UCSD-AML1 (cell line): ENCODE measurements at regions not wholly inside any gene's neighbourhood (a gene's known extent, or its start where the extent isn't known, plus 50 kb on each side); places are given as distances from the start of the nearest gene placed in this dataset.
A peak's percentile ranks its signal among the peaks of the same experiment; 100 is the strongest.

Experiments used
- DNase-seq: peaks from one replicate; lab custom pipeline; 2025; ENCODE audit not compliant: unreplicated experiment; lab: John Stamatoyannopoulos, UW

DNA sequence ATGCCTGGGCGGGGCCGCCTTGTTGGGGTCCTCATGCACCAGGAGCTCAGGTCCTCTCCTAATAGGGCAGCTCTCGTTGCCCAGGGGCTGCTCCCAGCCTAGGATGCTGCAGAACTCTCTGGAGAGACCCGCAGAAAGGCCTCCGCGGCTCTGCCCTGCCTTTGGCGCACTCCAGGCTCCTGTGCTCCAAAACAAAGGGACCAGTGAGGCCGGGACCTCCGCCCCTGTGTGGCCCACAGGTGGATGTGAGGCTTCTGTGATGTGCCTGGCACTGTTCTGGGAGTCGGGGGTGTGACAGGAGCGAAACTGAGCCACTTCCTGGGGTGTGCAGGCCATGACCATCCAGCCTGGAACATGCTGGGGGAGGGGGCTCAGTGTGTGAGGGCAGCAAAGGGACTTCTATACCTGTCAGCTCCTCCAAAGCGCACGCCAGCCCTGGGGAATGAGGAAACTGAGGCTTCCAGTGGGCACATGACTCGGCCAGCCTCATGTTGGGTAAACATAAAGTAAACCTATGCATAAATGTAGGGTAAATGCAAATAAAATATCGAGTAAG lies 153.2 kb downstream of the IRF8 start:
- no peak for DNase-seq

DNA sequence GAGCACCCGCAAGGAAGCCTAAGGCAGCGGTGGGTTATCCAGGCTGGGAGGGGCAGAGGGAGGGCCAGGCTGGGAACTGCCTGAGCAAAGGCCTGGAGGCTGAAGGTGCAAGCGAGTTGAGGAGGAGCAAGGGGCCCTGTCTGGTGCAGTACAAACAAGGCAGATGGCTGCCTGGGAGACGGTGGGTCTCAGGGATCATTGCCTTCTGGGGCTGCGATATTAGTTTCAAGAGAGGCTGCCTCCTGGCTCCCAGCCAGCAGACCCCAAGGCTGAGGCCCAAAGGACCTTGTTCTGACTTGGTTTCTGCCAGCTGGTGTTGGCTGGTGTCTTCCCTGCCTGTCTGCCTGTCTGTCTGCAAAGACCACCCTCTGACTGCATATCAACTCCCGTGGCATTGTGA lies 154.0 kb downstream of the IRF8 start:
- DNase-seq: no peak

DNA sequence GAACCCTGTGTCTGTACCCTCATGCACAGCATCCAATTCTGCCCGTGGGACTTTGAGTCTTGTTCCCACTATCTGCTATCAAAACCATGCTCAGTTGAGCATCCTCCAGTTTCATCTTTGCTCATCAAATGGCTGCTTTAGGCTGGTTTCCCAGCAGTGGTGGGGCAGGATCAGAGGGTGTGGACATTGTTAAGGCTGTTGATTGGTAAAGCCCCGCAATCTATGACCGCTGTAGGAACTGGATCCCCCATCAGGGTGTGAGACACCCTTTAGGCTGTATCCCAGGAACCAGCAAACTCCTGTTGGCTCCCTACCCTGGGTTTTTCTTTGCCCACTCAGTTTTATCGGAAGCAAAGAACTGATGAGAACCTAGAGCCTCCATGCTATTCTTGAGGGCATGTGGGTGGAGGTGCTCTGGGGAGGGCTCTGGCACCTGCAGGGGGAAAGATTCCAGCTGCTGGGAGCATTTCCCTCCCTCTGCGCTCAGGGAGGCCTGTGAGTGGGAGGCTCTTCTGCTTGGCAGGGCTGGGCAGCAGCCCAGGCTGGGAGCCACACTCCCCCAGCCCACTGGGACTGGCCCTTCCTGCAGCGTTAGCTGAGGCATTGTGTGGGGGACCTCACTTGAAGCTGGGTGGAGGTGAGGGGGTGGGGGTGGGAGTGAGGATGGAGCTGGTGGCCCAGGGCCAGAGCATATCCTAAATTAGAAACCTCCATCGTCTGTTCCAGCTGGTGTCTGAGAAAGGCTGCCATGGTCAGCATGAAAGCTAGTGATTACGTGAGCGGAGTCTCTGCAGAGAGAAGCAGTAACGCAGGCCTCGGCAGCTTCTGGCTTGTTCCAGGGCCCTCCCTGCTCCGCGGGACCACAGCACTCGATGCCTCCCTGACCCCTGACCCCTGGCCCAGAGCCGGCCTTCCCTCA lies 160.6 kb downstream of the IRF8 start:
- no peak for DNase-seq

DNA sequence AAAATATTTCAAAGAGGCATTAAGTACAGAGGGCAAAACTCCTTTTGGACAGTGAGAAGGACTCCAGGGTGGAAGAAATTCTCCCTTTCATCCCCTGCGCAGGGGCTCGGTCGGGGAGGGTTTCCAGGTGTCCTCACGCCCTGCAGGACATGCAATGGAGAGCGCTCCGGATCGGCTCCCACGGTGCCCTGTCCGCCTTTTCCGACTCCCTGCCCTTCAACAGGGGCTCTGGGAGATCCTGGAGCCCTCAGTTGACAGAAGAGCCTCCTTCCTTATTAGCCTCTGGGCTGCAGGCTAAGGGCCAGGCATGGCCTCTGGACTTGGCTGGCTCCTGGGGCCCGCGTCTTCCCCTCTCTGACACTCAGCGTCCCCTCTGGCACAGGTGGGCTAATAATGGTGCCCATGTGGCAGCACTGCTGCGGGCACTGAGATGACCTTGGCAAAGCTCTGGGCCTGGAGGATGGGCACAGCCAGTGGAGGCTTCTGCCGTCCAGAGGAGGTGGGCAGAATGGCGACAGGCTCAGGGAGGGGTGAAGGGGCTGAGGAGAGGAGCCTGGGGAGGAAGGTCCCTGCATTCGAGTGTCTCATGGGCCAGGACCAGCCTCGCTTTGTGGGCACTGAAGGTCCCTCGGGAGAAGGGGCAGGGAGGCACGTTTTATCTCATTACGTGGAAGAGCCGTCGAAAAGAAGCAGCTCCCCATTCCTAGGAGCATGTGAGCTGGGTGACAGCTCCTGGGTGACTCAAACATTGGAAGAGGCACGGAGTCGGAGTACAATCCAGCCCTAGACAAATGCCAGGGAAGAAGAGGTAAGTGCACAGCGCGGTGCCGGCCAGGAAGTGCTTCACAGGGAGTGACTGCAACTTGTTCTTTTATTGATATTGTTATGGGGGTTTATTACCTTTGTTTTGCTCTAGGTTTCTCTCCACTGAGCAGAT lies 161.7 kb downstream of the IRF8 start:
- no peak for DNase-seq

DNA sequence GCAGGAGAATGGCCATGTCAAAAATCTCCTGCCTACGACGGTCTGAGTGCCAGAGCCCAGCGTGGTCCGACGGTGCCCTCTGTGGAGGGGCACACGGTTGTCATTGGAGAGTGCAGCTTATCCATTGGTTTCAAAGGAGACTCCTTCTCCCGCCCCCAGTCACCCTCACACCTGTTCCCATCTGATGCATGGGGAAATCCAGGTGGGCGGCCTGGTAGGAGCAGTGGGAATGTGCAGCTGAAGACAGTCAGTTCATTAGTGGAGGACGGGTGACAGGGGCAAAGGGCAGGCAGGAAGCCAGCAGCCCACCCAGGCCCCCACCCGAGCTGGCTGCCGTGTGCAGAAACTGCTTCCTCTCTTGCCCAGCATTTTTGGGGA lies 162.3 kb downstream of the IRF8 start:
- no peak for DNase-seq

DNA sequence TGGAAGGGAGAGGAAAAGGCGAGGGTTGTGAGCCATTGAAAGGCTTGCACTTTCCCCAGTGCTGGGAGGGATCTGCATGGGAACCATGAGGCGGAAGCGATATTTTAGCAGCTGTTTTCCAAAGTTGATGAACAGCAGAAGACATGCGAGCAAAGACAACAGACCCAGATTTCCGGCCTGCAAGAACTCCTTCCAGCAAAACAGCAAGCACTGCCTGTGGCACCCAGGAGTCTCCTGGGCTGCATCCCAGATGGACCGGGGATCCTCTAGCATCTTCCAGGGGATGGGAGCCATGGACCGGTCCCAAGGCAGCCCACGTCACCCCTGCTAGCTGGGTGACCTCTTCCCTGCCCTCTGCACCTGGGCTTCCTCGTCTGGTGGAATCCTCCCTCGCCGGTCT lies 162.8 kb downstream of the IRF8 start:
- DNase-seq: no peak

DNA sequence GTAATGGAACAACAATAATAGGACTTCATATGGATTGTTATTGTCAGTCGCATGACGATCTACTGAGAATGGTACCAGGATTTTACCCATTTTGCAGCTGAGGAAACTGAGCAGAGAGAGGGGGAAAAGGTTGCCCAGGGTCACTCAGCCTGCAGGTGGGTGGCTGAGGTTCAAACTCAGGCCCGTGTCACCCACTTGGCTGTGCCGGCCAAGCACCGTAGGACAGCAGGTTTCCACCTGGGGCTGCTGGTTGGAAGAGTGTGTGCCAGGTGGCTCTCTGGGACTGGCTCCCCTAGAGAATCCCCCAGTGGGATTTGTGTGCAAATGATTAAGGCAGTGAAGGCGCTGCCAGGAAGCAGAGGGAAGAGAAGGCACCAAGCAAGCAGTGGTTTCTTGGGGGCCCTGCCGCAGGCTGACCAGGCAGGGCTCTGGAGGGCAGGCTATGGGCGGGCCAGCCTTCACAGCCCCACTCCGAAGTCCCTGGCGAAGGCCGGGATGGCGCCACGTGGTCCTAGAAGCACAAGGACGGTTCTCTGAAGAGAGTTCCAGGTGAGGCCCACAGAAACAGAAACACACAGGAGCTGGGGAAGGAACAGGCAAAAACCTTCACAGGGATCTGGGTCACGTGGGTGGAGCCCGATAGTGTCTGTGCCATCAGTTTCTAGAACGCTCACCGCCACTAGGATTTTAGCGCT lies 163.5 kb downstream of the IRF8 start:
- DNase-seq: no peak

DNA sequence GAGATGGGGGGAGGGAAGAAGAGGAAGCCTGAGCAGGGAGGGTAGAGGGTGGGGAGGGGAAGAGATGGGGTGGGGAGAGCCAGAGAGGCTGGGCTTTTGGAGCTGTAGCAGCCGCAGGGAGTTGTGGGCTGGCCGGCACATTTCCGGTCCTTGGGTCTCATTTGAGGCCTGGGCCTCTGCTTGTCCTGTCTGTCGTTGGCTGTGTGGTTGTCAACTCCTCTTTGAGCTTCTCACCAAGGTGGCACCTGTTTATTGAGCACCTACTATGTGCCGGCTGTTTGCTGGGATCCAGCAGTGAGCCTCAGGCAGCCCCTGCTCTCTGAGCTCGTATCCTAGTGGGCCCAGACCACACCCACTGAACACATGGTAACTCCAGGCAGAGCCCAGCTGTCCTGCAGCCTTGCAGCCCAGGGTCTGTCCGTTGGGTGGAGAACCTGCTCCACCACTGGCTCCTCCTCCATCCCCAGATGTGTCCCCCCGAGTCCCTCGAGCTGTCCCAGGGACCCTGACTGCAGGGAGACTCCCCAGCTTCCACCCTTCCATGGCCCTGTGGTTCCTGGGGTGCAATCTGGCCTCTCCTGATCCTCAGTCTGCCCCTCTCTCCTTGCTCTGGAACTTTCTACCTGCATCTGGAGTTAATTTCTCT lies 164.9 kb downstream of the IRF8 start:
- peak; percentile 64 for DNase-seq

DNA sequence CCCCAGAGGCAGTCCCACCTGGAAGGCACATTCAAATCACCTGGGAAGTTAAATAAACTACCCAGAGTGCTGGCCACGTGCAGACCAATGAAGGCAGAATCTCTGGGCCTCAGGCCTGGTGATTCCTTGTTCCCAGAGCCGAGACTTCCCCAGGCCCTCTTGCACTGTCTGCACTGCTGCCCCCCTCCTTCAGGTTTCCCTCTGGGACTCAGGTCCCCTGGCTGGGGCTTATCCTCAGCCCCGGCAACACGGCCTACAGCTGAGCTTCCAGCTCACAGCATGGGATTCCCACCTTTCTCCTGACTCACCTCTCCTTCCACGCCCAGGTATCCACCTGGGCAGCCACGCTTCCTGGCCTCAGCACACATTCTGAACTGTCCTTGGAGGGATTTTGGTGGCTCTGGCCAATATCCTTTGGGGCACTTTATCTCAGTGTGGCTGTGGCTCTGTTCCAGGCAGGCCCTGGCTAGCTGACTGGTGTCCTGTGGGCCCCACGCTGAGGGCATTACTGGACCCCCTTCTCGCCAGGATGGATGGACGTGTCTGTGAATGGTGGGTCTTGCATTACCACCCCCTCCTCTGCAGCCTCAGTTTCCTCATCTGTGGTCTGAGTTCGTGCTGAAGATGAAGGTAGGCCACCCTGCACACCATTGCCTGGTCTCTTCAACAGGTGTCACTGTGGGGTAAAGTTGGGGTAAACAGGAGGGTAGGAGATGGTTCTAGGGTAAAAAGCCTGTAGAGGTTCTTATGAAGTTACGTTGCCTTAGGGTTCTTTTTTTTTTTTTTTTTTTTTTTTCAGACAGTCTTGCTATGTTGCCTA lies 165.7 kb downstream of the IRF8 start:
- DNase-seq: no peak

DNA sequence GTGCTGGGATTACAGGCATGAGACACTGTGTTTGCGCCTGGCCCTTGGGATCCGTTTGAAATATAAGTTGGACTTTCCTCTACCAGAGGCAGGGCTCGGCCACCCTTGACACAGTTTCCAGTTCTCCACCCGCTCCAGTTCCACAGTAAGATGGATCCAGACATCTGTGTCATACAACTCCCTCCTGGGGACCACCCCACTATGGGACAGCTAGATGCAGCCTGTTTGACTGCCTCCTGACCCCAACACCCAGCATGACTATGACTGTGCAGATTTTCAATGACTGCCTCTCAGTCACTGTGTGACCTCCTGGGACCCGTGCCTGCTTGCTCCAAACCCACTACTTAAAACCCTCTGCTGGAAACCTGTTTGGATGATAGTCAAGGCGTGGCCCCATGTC lies 166.7 kb downstream of the IRF8 start:
- no peak for DNase-seq

DNA sequence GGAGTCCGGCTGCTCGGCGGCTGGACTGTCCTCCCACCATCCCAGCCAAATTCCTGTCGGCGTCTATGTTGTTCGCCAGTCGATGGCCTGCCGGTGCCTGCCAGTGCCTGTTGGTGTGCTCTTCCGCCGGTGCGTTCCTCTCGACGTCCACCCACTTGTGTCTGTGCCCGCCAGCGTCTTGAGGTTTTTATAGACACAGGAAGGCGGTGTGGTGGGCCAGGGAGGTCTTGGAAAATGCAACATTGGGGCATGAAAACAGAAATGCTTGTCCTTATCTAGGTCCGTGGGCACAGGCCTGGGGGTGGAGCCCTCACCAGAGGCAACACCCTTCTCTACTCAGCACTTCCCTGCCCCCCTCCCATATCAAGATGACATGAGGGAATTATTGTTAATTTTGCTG lies 167.8 kb downstream of the IRF8 start:
- no peak for DNase-seq

DNA sequence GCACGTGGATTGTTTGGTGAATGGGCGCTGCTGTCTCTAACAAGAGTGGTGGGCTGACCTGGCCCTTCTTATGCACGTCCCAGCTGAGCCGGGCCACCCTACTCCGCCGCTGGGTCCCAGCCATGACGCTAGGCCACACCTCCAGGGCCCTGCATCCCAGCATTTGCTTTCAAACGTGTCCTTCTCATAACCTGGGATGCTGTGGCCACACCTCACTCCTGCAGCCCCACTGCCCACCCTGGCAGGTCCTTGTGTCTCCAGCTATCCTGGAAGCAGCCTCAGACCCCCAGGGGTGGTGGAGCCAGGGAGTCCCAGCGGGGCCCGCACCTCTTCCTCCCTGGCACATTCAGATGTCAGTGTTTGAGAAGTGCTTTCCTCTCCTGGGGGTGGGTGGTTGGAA lies 168.6 kb downstream of the IRF8 start:
- DNase-seq: no peak

DNA sequence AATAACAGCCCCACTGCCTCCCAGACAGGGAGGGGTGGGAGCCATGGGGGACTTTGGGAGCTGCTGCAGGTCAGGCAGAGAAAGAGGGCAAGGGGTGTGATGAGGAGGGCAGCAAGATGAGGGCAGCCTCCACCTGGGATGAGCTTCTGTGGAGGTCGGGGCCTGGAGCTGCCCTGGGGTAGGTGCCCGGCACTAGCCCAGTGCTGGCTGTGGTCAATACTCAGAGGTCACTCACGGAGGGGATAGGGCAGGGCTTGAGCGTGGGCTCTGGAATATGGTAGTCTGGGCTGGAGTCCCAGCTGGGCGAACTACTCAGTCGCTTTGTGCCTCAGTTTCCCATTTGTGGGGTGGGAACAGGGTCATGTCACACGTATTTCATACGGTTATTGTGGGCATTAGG lies 169.0 kb downstream of the IRF8 start:
- no peak for DNase-seq

DNA sequence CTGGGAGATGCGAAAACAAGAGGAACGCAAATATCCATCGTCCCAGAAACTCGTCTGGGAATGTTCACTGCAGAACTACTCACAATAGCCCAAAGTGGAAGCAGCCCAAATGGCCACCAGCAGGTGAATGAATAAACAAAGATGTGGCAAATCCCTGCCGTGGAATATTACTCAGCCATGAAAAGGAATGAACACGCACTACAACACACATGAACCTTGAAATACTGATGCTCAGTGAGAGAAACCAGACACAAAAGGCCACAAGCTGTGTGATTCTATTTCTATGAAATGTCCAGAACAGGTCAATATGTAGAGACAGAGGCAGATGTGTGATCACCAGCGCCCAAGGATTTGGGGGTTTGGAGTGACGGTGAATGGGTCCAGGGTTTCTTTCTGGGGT lies 169.8 kb downstream of the IRF8 start:
- DNase-seq: no peak

DNA sequence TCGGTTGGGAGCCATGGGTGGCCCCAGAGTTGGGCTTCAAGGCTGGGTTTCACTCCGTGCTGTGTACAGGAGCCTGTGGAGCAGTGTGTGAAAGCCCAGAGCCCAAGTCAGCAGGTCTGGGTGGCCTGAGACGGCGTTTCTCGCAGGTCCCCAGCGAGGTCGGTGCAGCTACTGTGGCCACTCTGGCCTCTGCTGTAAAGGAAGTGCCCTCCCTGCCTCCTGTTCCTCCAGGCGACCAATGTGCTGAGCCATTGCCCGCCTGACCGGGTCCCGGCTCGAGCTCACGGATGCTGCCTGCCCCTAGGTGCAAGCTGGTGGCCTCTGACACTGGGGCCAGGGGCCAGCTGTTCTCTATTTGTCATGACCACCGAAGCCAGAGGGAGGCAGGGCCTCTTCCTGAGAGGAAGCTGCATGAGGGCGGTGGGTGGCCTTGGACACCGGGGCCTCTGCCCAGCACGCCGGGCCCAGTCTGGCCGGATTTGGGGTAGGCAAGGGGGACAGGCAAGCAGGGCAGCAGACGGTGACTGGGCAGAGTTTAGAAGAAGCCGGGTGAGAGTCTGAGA lies 170.9 kb downstream of the IRF8 start:
- peak; percentile 58 for DNase-seq

DNA sequence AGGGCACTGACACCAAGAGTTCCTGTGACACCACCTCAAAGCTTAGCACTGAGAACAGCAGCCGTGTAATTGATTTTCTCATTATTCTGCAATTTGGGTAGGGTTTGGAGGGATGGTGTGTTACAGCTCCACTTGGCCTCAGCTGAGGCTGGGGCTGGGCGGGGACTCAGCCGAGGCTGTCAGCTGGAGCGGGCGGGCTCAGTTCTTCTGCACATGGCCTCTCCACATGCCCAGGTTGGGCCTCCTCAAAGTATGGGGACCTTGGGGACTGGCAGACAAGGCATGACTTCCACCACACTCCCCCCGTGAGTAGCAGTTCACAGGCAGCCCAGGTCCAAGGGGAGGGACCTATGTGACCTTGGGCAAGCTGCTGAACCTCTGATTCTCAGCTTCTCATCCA lies 171.5 kb downstream of the IRF8 start:
- no peak for DNase-seq

DNA sequence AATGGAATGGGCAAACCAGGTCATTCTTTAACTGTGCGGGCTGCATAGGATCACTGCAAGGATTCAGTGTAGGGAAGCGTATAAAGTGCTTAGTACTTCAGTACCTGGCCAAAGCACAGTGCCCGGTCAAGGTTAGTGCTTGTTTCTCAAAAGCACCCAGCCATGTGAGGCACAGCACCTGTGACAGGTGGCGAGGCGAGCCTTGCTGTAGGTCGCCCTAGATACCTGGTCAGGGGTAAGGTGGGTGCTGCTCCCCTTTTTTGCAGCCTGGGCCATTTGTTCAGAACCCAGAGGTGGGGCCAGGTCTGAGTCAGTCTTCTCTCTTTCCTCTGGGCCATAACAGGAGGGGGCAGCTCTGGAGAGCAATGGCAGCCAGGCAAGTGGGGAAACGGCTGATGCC lies 172.0 kb downstream of the IRF8 start:
- no peak for DNase-seq

DNA sequence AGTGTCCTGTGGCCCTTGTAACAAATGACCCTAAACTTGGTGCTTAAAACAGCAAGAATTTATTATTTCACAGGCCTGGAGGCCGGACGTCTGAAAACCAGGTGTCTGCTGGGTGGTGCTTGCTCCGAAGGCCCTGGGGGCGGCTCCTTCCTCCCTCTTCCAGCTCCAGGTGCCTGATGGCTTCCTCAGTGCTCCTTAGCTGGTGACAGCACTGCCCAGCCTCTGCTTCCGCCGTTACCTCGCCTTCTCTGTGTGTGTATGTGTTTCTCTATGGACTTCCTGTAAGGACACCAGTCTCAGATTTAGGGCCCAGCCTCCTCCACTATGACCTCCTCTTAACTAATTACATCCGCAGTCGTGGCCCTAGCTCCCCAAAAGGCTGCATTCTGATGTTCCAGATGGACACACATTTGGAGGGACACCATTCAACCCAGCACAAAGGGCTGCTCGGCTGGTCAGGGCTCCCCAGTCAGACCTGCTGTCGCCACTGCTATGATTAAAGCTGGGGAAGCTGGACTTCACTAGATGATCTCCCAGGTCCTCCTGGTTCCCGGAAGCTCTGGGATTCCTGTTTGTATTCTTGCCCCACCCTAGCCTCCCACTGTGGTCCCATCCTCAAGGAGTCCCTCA lies 172.8 kb downstream of the IRF8 start:
- DNase-seq: no peak
